HG03066 (cell line): ENCODE measurements at regions not wholly inside any gene's neighbourhood (a gene's known extent, or its start where the extent isn't known, plus 50 kb on each side); places are given as distances from the start of the nearest gene placed in this dataset.

ENCODE experiments used
- ATAC-seq: cut with Tn5 transposase; IDR thresholded peaks from one replicate; pipeline ENCODE4 v1.9.1; 2021; ENCODE audit warnings: low read depth; ENCODE audit not compliant: unreplicated experiment

GRCh38 chr17:36752096-36752888, 150.9 kb downstream of the MRM1 start:
- ATAC-seq = no peak

GRCh38 chr17:36755586-36755985, 154.2 kb downstream of the MRM1 start:
- no peak for ATAC-seq

- no peak for ATAC-seq
Measured at GRCh38 chr17:36756695-36757094, 155.3 kb downstream of the MRM1 start.

- ATAC-seq = no peak
Measured at GRCh38 chr17:36760425-36760824, 159.0 kb downstream of the MRM1 start.

GRCh38 chr17:36761203-36761950, 160.0 kb downstream of the MRM1 start:
- ATAC-seq = no peak

- no peak for ATAC-seq
Measured at GRCh38 chr17:36765436-36766043, 164.2 kb downstream of the MRM1 start.

- ATAC-seq = no peak
Measured at GRCh38 chr17:36768394-36768793, 167.0 kb downstream of the MRM1 start.

GRCh38 chr17:36773039-36773438, 164.2 kb upstream of the LHX1 start:
- no peak for ATAC-seq

GRCh38 chr17:36777118-36777517, 160.2 kb upstream of the LHX1 start:
- ATAC-seq = no peak

- no peak for ATAC-seq
Measured at GRCh38 chr17:36778448-36778847, 158.8 kb upstream of the LHX1 start.

- ATAC-seq = no peak
Measured at GRCh38 chr17:36779550-36779949, 157.7 kb upstream of the LHX1 start.

- no peak for ATAC-seq
Measured at GRCh38 chr17:36784633-36785032, 152.6 kb upstream of the LHX1 start.

GRCh38 chr17:36786867-36787266, 150.4 kb upstream of the LHX1 start:
- no peak for ATAC-seq

GRCh38 chr17:36791150-36791941, 145.9 kb upstream of the LHX1 start:
- no peak for ATAC-seq

- no peak for ATAC-seq
Measured at GRCh38 chr17:36791942-36792475, 145.3 kb upstream of the LHX1 start.

GRCh38 chr17:36792849-36793248, 144.4 kb upstream of the LHX1 start:
- no peak for ATAC-seq

GRCh38 chr17:36793976-36794375, 143.3 kb upstream of the LHX1 start:
- ATAC-seq = no peak

- ATAC-seq = no peak
Measured at GRCh38 chr17:36807496-36808179, 129.6 kb upstream of the LHX1 start.

GRCh38 chr17:36808180-36808661, 129.1 kb upstream of the LHX1 start:
- no peak for ATAC-seq

- no peak for ATAC-seq
Measured at GRCh38 chr17:36812762-36813161, 124.5 kb upstream of the LHX1 start.
